SK-N-SH (cell line): ENCODE measurements at regions not wholly inside any gene's neighbourhood (a gene's known extent, or its start where the extent isn't known, plus 50 kb on each side); places are given as distances from the start of the nearest gene placed in this dataset.
A peak's percentile ranks its signal among the peaks of the same experiment; 100 is the strongest.

Source experiments
- CTCF ChIA-PET: fragments of 300-600, 350-600 bp; formaldehyde crosslinking; extraction: SDS; loops from one replicate; lab custom pipeline; 2021; lab: Yijun Ruan, JAX
- POLR2A ChIA-PET: fragments of 350-600 bp; sonication (Branson Sonifier 250); formaldehyde crosslinking; extraction: SDS; loops from one replicate; lab custom pipeline; 2020; ENCODE audit warnings: antibody characterized with exemption, inconsistent platforms; lab: Yijun Ruan, JAX
- DNase-seq: peaks from one replicate; pipeline ENCODE4 v3.0.0; 2012
- H2AFZ ChIP-seq: fragments of 200-600 bp; sonication (generic); 2 replicates; pipeline ENCODE4 v1.8.1; 2016; ENCODE audit warnings: antibody characterized with exemption, mild to moderate bottlenecking, low read depth
- H3F3A ChIP-seq: fragments of 200-600 bp; sonication (generic); replicated peaks from 2 replicates; pipeline ENCODE3; 2016; ENCODE audit warnings: antibody characterized with exemption, mild to moderate bottlenecking; ENCODE audit not compliant: insufficient read depth
- H3K27ac ChIP-seq, 2 experiments: fragments of 200-500 bp in 1 of 2; fragments of 200-600 bp in 1 of 2; sonication (Bioruptor generic) in 1 of 2; sonication (generic), shearing (Covaris generic) in 1 of 2; 2 replicates each; pipeline versions ENCODE4 v1.5.1 to v1.6.1; 2014 to 2016; ENCODE audit warnings: low read depth in 2 of 2, inconsistent platforms in 1 of 2, low read length in 1 of 2, mild to moderate bottlenecking in 1 of 2, mixed read lengths in 1 of 2
- H3K27me3 ChIP-seq: fragments of 200-600 bp; sonication (generic), shearing (Covaris generic); 2 replicates; pipeline ENCODE4 v1.6.1; 2016; ENCODE audit warnings: mixed run types; ENCODE audit not compliant: insufficient read depth
- H3K36me3 ChIP-seq, 2 experiments: fragments of 200-500 bp in 1 of 2; fragments of 200-600 bp in 1 of 2; sonication (Bioruptor generic) in 1 of 2; sonication (generic) in 1 of 2; replicated peaks in 1 of 2; 2 replicates each; pipeline versions ENCODE3 to v1.5.1; 2014 to 2016; ENCODE audit warnings: low read length in 1 of 2, mild to moderate bottlenecking in 1 of 2; ENCODE audit not compliant: insufficient read depth in 2 of 2, control insufficient read depth in 1 of 2
- H3K4me1 ChIP-seq, 2 experiments: fragments of 200-500 bp in 1 of 2; fragments of 200-600 bp in 1 of 2; sonication (Bioruptor generic) in 1 of 2; sonication (generic), shearing (Covaris generic) in 1 of 2; 2 replicates each; pipeline versions ENCODE4 v1.5.1 to v1.6.1; 2014 to 2016; ENCODE audit warnings: low read depth in 1 of 2, low read length in 1 of 2, mixed run types in 1 of 2; ENCODE audit not compliant: insufficient read depth in 2 of 2, control insufficient read depth in 1 of 2
- H3K4me2 ChIP-seq: fragments of 200-600 bp; sonication (generic), shearing (Covaris generic); 2 replicates; pipeline ENCODE4 v1.6.1; 2017; ENCODE audit warnings: mixed run types
- H3K4me3 ChIP-seq, 2 experiments: fragments of 200-500 bp in 1 of 2; fragments of 200-600 bp in 1 of 2; sonication (Bioruptor generic) in 1 of 2; sonication (generic), shearing (Covaris generic) in 1 of 2; 2 replicates each; pipeline versions ENCODE4 v1.5.1 to v1.8.1; 2014 to 2016; ENCODE audit warnings: low read depth in 2 of 2, inconsistent platforms in 1 of 2, low read length in 1 of 2, mild to moderate bottlenecking in 1 of 2, mixed read lengths in 1 of 2, moderate library complexity in 1 of 2
- H3K79me2 ChIP-seq: fragments of 200-600 bp; sonication (generic); 2 replicates; pipeline ENCODE4 v1.8.1; 2017; ENCODE audit warnings: mild to moderate bottlenecking; ENCODE audit not compliant: insufficient read depth
- H3K9ac ChIP-seq: fragments of 200-600 bp; sonication (generic); 2 replicates; pipeline ENCODE4 v1.6.1; 2017; ENCODE audit warnings: mixed run types
- H3K9me2 ChIP-seq: fragments of 200-600 bp; sonication (generic); 2 replicates; pipeline ENCODE4 v1.6.1; 2017; ENCODE audit warnings: mixed run types
- H3K9me3 ChIP-seq: fragments of 200-600 bp; sonication (generic); 2 replicates; pipeline ENCODE4 v1.6.1; 2017; ENCODE audit warnings: mixed run types, mild to moderate bottlenecking, moderate library complexity
- H4K20me1 ChIP-seq: fragments of 200-600 bp; sonication (generic); 2 replicates; pipeline ENCODE4 v1.6.1; 2017; ENCODE audit warnings: mild to moderate bottlenecking, mixed run types; ENCODE audit not compliant: insufficient read depth
- CTCF ChIP-seq: fragments of 200-600 bp; sonication (generic); IDR thresholded peaks from 2 replicates; pipeline ENCODE4 v1.6.1; 2017; ENCODE audit warnings: antibody characterized with exemption, mild to moderate bottlenecking, moderate library complexity
- ELF1 ChIP-seq: IDR thresholded peaks from 2 replicates; pipeline ENCODE4 v1.4.0; 2012
- FOSL2 ChIP-seq: IDR thresholded peaks from 2 replicates; pipeline ENCODE4 v1.4.0; 2012; ENCODE audit warnings: low read depth, mild to moderate bottlenecking, moderate library complexity, borderline replicate concordance
- FOXM1 ChIP-seq: IDR thresholded peaks from 2 replicates; pipeline ENCODE4 v1.4.0; 2012; ENCODE audit warnings: low read depth, mild to moderate bottlenecking
- MEF2A ChIP-seq: IDR thresholded peaks from 2 replicates; pipeline ENCODE4 v1.4.0; 2012; ENCODE audit warnings: low read depth, borderline replicate concordance
- NRF1 ChIP-seq: IDR thresholded peaks from 2 replicates; pipeline ENCODE4 v1.6.1; 2012; ENCODE audit warnings: low read depth, mild to moderate bottlenecking, low read length
- RXRA ChIP-seq: IDR thresholded peaks from 2 replicates; pipeline ENCODE4 v1.4.0; 2012; ENCODE audit warnings: low read depth, mild to moderate bottlenecking, borderline replicate concordance
- SMC3 ChIP-seq: IDR thresholded peaks from 2 replicates; pipeline ENCODE4 v1.6.1; 2012; ENCODE audit warnings: low read depth, low read length, improper control_type of control experiment
- TEAD4 ChIP-seq: IDR thresholded peaks from 2 replicates; pipeline ENCODE4 v1.4.0; 2012; ENCODE audit warnings: mild to moderate bottlenecking, borderline replicate concordance; ENCODE audit not compliant: insufficient read depth
- USF1 ChIP-seq: IDR thresholded peaks from 2 replicates; pipeline ENCODE4 v1.4.0; 2012; ENCODE audit warnings: low read depth, borderline replicate concordance
- ZBTB33 ChIP-seq: IDR thresholded peaks from 2 replicates; pipeline ENCODE4 v1.4.0; 2012; ENCODE audit warnings: low read depth, borderline replicate concordance
- WGBS: methylation state at CpG from one replicate; pipeline ENCODE4 v1.1.6; 2017; ENCODE audit warnings: low lambda C conversion rate; 5-methylcytosine and 5-hydroxymethylcytosine counted together

- no peaks in the 10 kb centered on the region for H3K9me2 ChIP-seq
Observed at GRCh38 chr21:16536643-16537434, 807.1 kb downstream of the USP25 start.

More at GRCh38 chr21:16536643-16537434, 807.1 kb downstream of the USP25 start:
- peak overlapping the region; percentile 96 for H2AFZ ChIP-seq
- peak overlapping the region; percentile 61 to 98 for H3K27ac ChIP-seq
- no peaks in the 10 kb centered on the region for H3K27me3 ChIP-seq
- peak overlapping the region; percentile 65 to 73 for H3K4me3 ChIP-seq
- peaks cover 8 to 9% of the 10 kb centered on the region in 2 experiments; a peak in 3 of 4 replicates for H3K4me1 ChIP-seq
- DNase-seq, result no peak
- H3K79me2 ChIP-seq, result no peaks in the 10 kb centered on the region
- H4K20me1 ChIP-seq, result no peaks in the 10 kb centered on the region
- TF ChIP-seq ZBTB33 (no peak), FOSL2 (no peak), NRF1 (no peak), CTCF (no peak), RXRA (no peak), MEF2A (no peak), SMC3 (no peak), USF1 (no peak), ELF1 (no peak), FOXM1 (no peak), TEAD4 (no peak)
- ChIA-PET CTCF (interaction anchor here (0.9 kb wide), 1 partner anchor 116 kb away, joined by 3 read pairs; no protein-coding TSS in a partner anchor), POLR2A (interaction anchor here (0.8 kb wide), 1 partner anchor 15 kb away, joined by 3 read pairs; no protein-coding TSS in a partner anchor)
- H3K9me3 ChIP-seq, result no peaks in the 10 kb centered on the region
- peak overlapping the region; percentile 78 for H3K4me2 ChIP-seq
- peaks cover 0 to 4% of the 10 kb centered on the region in 2 experiments for H3K36me3 ChIP-seq
- under 1% methylated on average over 12 of the region's 12 CpGs for WGBS
- H3K9ac ChIP-seq, result peak overlapping the region; percentile 79
- no peaks in the 10 kb centered on the region for H3F3A ChIP-seq
